Cardiac muscle cell (in vitro differentiated cells and primary cell): ENCODE measurements at regions not wholly inside any gene's neighbourhood (a gene's known extent, or its start where the extent isn't known, plus 50 kb on each side); places are given as distances from the start of the nearest gene placed in this dataset.

ENCODE experiments used
- DNase-seq, 2 donors: peaks; one replicate each; pipeline versions ENCODE4 v3.0.0 to v3.0.0-alpha.2; 2010 to 2017; ENCODE audit warnings: low read depth in 1 of 2, low spot score in 1 of 2
- H3K27ac ChIP-seq: fragments of 200-600 bp; sonication (generic); 2 replicates; pipeline ENCODE4 v1.5.1; 2016
- H3K27me3 ChIP-seq: fragments of 200-600 bp; sonication (generic); 2 replicates; pipeline ENCODE4 v1.6.0; 2016; ENCODE audit warnings: control low read depth
- H3K36me3 ChIP-seq: fragments of 200-600 bp; sonication (generic); 2 replicates; pipeline ENCODE4 v1.5.1; 2016; ENCODE audit warnings: control low read depth
- H3K4me1 ChIP-seq: fragments of 200-600 bp; sonication (generic); 2 replicates; pipeline ENCODE4 v1.8.1; 2017; ENCODE audit warnings: low read depth, mild to moderate bottlenecking, mixed run types
- H3K4me3 ChIP-seq: fragments of 200-600 bp; sonication (generic); 2 replicates; pipeline ENCODE4 v1.5.1; 2016; ENCODE audit warnings: mild to moderate bottlenecking
- H3K9me3 ChIP-seq: fragments of 200-600 bp; sonication (generic); 2 replicates; pipeline ENCODE4 v1.5.1; 2017; ENCODE audit warnings: low read depth, mild to moderate bottlenecking, control low read depth
- TF ChIP-seq, protein P1 (sequence below): IDR thresholded peaks from 2 replicates; pipeline ENCODE4 v1.5.1; 2012; ENCODE audit warnings: low read depth, mild to moderate bottlenecking, low read length

GRCh38 chr4:96097040-96097607, 257.2 kb downstream of the PDHA2 start:
- Histone ChIP-seq H3K4me1 (no peaks in the 10 kb centered on the region), H3K36me3 (no peaks in the 10 kb centered on the region), H3K9me3 (no peaks in the 10 kb centered on the region), H3K27ac (no peak overlapping the region), H3K27me3 (no peaks in the 10 kb centered on the region), H3K4me3 (no peak overlapping the region)
- peak in 1 of 2 donors; percentile 51 for DNase-seq
- TF ChIP-seq, protein P1, sequence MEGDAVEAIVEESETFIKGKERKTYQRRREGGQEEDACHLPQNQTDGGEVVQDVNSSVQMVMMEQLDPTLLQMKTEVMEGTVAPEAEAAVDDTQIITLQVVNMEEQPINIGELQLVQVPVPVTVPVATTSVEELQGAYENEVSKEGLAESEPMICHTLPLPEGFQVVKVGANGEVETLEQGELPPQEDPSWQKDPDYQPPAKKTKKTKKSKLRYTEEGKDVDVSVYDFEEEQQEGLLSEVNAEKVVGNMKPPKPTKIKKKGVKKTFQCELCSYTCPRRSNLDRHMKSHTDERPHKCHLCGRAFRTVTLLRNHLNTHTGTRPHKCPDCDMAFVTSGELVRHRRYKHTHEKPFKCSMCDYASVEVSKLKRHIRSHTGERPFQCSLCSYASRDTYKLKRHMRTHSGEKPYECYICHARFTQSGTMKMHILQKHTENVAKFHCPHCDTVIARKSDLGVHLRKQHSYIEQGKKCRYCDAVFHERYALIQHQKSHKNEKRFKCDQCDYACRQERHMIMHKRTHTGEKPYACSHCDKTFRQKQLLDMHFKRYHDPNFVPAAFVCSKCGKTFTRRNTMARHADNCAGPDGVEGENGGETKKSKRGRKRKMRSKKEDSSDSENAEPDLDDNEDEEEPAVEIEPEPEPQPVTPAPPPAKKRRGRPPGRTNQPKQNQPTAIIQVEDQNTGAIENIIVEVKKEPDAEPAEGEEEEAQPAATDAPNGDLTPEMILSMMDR, result no peak

GRCh38 chr4:96097693-96098092, 257.8 kb downstream of the PDHA2 start:
- H3K4me1 ChIP-seq, result no peaks in the 10 kb centered on the region
- DNase-seq, result no peak
- TF ChIP-seq, protein P1, result no peak
- H3K36me3 ChIP-seq, result no peaks in the 10 kb centered on the region
- no peaks in the 10 kb centered on the region for H3K27me3 ChIP-seq
- H3K4me3 ChIP-seq, result no peak overlapping the region
- H3K9me3 ChIP-seq, result no peaks in the 10 kb centered on the region
- no peak overlapping the region for H3K27ac ChIP-seq

DNA sequence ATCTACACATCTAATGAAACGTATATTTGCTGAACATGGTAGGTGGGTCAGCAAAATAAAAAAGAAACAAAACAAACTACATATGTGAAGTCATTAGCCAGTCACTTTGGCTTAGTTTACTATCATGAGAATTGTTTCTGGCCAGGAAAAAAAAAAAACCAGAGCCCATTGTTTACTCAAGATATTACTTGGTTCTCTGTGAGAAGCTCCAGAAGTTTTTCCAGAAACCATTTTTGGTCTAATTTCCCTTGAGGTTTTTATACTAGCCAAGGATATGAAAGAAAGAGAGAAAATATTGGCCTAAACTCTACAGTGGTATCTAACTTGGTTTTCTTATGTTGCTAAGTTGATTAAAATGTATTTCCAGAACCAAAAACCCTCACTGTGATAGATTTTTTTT, 259.1 kb downstream of the PDHA2 start:
- H3K36me3 ChIP-seq, result no peaks in the 10 kb centered on the region

GRCh38 chr4:96102541-96103026, 262.7 kb downstream of the PDHA2 start:
- no peaks in the 10 kb centered on the region for H3K27me3 ChIP-seq

More for the DNA sequence above, 259.1 kb downstream of the PDHA2 start:
- H3K4me3 ChIP-seq, result no peak overlapping the region
- no peaks in the 10 kb centered on the region for H3K9me3 ChIP-seq
- H3K27ac ChIP-seq, result no peak overlapping the region
- peaks cover 3% of the 10 kb centered on the region for H3K4me1 ChIP-seq
- TF ChIP-seq, protein P1, result no peak
- DNase-seq, result peak in 1 of 2 donors; percentile 27
- H3K27me3 ChIP-seq, result no peaks in the 10 kb centered on the region

DNA sequence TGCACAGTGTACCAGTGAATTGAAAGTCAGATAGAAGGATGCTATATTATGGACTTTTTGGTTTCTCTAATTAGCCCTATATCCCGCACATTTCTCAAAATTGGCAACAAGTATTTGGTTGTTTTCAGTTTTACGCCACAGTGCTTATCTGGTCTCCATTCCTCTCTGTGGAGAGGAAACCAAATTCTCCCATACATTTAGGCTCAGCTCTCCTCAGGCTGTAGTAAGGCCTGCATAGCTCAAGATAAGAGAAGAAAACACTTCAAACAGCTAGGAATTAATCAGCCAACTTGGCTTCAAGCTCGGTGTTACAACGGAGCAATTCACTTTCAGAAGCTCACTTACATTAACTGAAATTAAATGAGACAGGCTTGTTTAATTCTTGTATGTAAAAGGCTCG, 263.2 kb downstream of the PDHA2 start:
- no peaks in the 10 kb centered on the region for H3K27me3 ChIP-seq
- H3K9me3 ChIP-seq, result no peaks in the 10 kb centered on the region
- TF ChIP-seq, protein P1, result no peak
- peaks cover 3% of the 10 kb centered on the region for H3K4me1 ChIP-seq
- peak; percentile 48 to 90 for DNase-seq
- H3K36me3 ChIP-seq, result no peaks in the 10 kb centered on the region
- no peak overlapping the region for H3K4me3 ChIP-seq
- peak overlapping the region; percentile 34 for H3K27ac ChIP-seq

More at GRCh38 chr4:96102541-96103026, 262.7 kb downstream of the PDHA2 start:
- H3K36me3 ChIP-seq, result no peaks in the 10 kb centered on the region
- TF ChIP-seq, protein P1, result no peak
- peak in 1 of 2 donors; percentile 82 for DNase-seq
- H3K9me3 ChIP-seq, result no peaks in the 10 kb centered on the region
- H3K4me3 ChIP-seq, result no peak overlapping the region
- H3K27ac ChIP-seq, result no peak overlapping the region
- H3K4me1 ChIP-seq, result peaks cover 3% of the 10 kb centered on the region

GRCh38 chr4:96108146-96108545, 268.3 kb downstream of the PDHA2 start:
- Histone ChIP-seq H3K4me3 (no peak overlapping the region), H3K27me3 (no peaks in the 10 kb centered on the region), H3K27ac (no peak overlapping the region), H3K36me3 (no peaks in the 10 kb centered on the region), H3K4me1 (peaks cover 3% of the 10 kb centered on the region), H3K9me3 (no peaks in the 10 kb centered on the region)
- TF ChIP-seq, protein P1, result no peak
- peak in 1 of 2 donors; percentile 28 for DNase-seq
